ENCODE measurements at regions not wholly inside any gene's neighbourhood (a gene's known extent, or its start where the extent isn't known, plus 50 kb on each side); places are given as distances from the start of the nearest gene placed in this dataset.

- TF ChIP-seq CTCF (conservative IDR thresholded peaks at IDR 0.05 in 1 of 2, IDR thresholded peaks at IDR 0.05 in 1 of 2; ENCODE audit: low read depth in 1 of 2, low read length in 2 of 2) (no peak), EZH2 (IDR thresholded peaks at IDR 0.05; ENCODE audit: low read length, missing control alignments) (no peak)
These were observed 52.7 kb upstream of the SYNE2 start for GRCh38 chr14:63800083-63800482.
